Bone marrow (tissue), 2 donors: ENCODE measurements at regions not wholly inside any gene's neighbourhood (a gene's known extent, or its start where the extent isn't known, plus 50 kb on each side); places are given as distances from the start of the nearest gene placed in this dataset.
"Not testable (repeated sequence)": the region's sequence is repeated elsewhere in the genome, so short reads cannot be mapped to it uniquely, and the experiment has no call there.

ENCODE experiments used
- DNase-seq, 2 donors: peaks; one replicate each; lab custom pipeline; 2025; lab: John Stamatoyannopoulos, UW

- no peak for DNase-seq
Measured at GRCh38 chr1:104953555-104953954, 1203.9 kb downstream of the AMY1C start.

- DNase-seq, result no peak
Measured at GRCh38 chr1:104973516-104973915, 1223.8 kb downstream of the AMY1C start.

GRCh38 chr1:104979651-104980050 lies 1230.0 kb downstream of the AMY1C start:
- DNase-seq, result no peak

- DNase-seq, result no peak
Measured at GRCh38 chr1:104987210-104987609, 1237.5 kb downstream of the AMY1C start.

- DNase-seq, result no peak
Measured at GRCh38 chr1:104989012-104989411, 1239.3 kb downstream of the AMY1C start.

- no peak for DNase-seq
Measured at GRCh38 chr1:104991702-104992101, 1242.0 kb downstream of the AMY1C start.

GRCh38 chr1:105000793-105001192 lies 1251.1 kb downstream of the AMY1C start:
- DNase-seq, result no peak

GRCh38 chr1:105004515-105004914 lies 1254.8 kb downstream of the AMY1C start:
- DNase-seq, result no peak

GRCh38 chr1:105005594-105006195 lies 1256.0 kb downstream of the AMY1C start:
- DNase-seq, result no peak

- no peak for DNase-seq
Measured at GRCh38 chr1:105017587-105017986, 1267.9 kb downstream of the AMY1C start.

- no peak for DNase-seq
Measured at GRCh38 chr1:105023719-105024118, 1274.0 kb downstream of the AMY1C start.

GRCh38 chr1:105027838-105028471 lies 1278.3 kb downstream of the AMY1C start:
- DNase-seq, result no peak

- DNase-seq, result no peak
Measured at GRCh38 chr1:105072446-105072845, 1322.7 kb downstream of the AMY1C start.

- no peak for DNase-seq
Measured at GRCh38 chr1:105072850-105073249, 1323.2 kb downstream of the AMY1C start.

- no peak for DNase-seq
Measured at GRCh38 chr1:105073660-105074059, 1324.0 kb downstream of the AMY1C start.

- DNase-seq, result no peak
Measured at GRCh38 chr1:105083611-105084010, 1333.9 kb downstream of the AMY1C start.

GRCh38 chr1:105087506-105087905 lies 1337.8 kb downstream of the AMY1C start:
- no peak for DNase-seq

- no peak for DNase-seq
Measured at GRCh38 chr1:105088166-105088565, 1338.5 kb downstream of the AMY1C start.

- not testable (repeated sequence) for DNase-seq
Measured at GRCh38 chr1:105093893-105094292, 1344.2 kb downstream of the AMY1C start.

GRCh38 chr1:105100102-105100501 lies 1350.4 kb downstream of the AMY1C start:
- DNase-seq, result no peak

- no peak for DNase-seq
Measured at GRCh38 chr1:105101261-105101660, 1351.6 kb downstream of the AMY1C start.

GRCh38 chr1:105102371-105102770 lies 1352.7 kb downstream of the AMY1C start:
- DNase-seq, result no peak

GRCh38 chr1:105122041-105122440 lies 1372.3 kb downstream of the AMY1C start:
- no peak for DNase-seq
